Neural cell (in vitro differentiated cells): ENCODE measurements at regions not wholly inside any gene's neighbourhood (a gene's known extent, or its start where the extent isn't known, plus 50 kb on each side); places are given as distances from the start of the nearest gene placed in this dataset.

Experiments used
- CTCF ChIP-seq: fragments of 450-650 bp; IDR thresholded peaks from 2 replicates; pipeline ENCODE4 v1.5.1; 2014; ENCODE audit warnings: antibody characterized with exemption, mild to moderate bottlenecking, moderate library complexity; ENCODE audit not compliant: poor library complexity, severe bottlenecking
- EP300 ChIP-seq: fragments of 450-650 bp; conservative IDR thresholded peaks from 2 replicates; pipeline ENCODE4 v1.6.1; 2014; ENCODE audit warnings: antibody characterized with exemption, mild to moderate bottlenecking, moderate library complexity; ENCODE audit not compliant: poor library complexity, severe bottlenecking
- EZH2 ChIP-seq: fragments of 200-600, 300-800 bp; shearing (Covaris generic), sonication (generic); IDR thresholded peaks from 2 replicates; pipeline ENCODE4 v1.6.1; 2014; ENCODE audit warnings: antibody characterized with exemption, low read length, borderline replicate concordance, mild to moderate bottlenecking; ENCODE audit not compliant: insufficient read depth, poor library complexity, severe bottlenecking
- POLR2AphosphoS5 ChIP-seq: IDR thresholded peaks from 2 replicates; pipeline ENCODE4 v1.6.1; 2012
- RAD21 ChIP-seq: fragments of 450-650 bp; conservative IDR thresholded peaks from 2 replicates; pipeline ENCODE4 v1.6.1; 2014; ENCODE audit warnings: antibody characterized with exemption, mild to moderate bottlenecking, moderate library complexity
- REST ChIP-seq: IDR thresholded peaks from 2 replicates; pipeline ENCODE4 v1.6.1; 2012; ENCODE audit warnings: borderline replicate concordance
- TAF1 ChIP-seq: IDR thresholded peaks from 2 replicates; pipeline ENCODE4 v1.6.1; 2012; ENCODE audit warnings: low read depth

GRCh38 chr11:109859045-109859724, 234.0 kb upstream of the ZC3H12C start:
- TF ChIP-seq REST (no peak), CTCF (no peak), TAF1 (no peak), EP300 (no peak), POLR2AphosphoS5 (no peak), EZH2 (no peak), RAD21 (no peak)
